Right kidney (tissue), 1 donor: ENCODE measurements at regions not wholly inside any gene's neighbourhood (a gene's known extent, or its start where the extent isn't known, plus 50 kb on each side); places are given as distances from the start of the nearest gene placed in this dataset.
"Not testable (repeated sequence)": the region's sequence is repeated elsewhere in the genome, so short reads cannot be mapped to it uniquely, and the experiment has no call there.

Source experiments
- DNase-seq: peaks from one replicate; pipeline ENCODE4 v3.0.0-alpha.2; 2016

- DNase-seq = no peak
Measured at GRCh38 chr3:124140746-124141145, 148.8 kb upstream of the ROPN1 start.

DNA sequence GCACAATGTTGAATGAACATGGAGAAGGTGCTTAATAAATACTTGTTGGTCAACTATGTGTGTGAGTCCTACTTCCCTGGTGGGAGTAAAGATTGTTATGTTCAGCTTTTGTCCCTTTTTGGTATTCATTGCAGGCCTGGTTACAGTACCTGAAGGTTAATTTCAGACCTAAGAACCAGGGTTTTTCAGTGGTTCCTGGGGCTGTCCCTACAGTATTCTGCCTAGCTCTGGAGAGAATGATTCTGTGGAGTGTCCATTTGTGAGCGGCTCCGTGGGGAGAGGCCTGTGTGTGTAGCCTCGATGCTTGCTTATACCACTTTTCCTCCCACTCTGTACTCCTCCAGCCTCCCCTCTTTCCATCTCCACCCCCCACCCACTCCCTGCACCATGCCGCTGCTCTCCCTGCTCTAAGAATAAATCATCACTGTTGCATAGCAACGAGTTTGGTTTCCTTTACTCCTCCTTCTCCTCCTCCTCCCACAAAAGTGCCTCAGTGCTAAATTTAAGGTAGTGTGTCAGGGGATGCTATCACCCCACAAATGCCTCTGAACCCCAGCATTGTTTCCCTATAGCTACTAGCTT, 150.6 kb upstream of the ROPN1 start:
- no peak for DNase-seq

DNA sequence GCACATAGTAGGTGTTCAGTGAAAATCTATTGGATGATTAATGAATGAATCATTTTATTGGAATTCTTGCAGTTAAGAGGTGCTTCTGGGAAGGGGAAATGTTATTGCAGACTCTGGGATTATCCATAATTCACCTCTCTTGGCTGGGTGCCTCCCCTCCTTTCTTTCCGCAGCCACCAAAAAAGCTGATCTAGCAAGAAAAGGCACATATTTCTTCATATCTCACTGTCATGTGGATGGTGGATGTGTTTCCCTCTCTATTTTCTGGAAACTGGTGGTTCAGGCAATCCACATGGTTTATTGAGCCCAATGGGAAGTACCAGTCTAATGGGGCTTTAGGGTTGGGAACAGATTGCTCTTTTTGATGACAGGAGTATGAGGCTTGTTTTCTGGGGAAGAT, 151.1 kb upstream of the ROPN1 start:
- DNase-seq = no peak

DNA sequence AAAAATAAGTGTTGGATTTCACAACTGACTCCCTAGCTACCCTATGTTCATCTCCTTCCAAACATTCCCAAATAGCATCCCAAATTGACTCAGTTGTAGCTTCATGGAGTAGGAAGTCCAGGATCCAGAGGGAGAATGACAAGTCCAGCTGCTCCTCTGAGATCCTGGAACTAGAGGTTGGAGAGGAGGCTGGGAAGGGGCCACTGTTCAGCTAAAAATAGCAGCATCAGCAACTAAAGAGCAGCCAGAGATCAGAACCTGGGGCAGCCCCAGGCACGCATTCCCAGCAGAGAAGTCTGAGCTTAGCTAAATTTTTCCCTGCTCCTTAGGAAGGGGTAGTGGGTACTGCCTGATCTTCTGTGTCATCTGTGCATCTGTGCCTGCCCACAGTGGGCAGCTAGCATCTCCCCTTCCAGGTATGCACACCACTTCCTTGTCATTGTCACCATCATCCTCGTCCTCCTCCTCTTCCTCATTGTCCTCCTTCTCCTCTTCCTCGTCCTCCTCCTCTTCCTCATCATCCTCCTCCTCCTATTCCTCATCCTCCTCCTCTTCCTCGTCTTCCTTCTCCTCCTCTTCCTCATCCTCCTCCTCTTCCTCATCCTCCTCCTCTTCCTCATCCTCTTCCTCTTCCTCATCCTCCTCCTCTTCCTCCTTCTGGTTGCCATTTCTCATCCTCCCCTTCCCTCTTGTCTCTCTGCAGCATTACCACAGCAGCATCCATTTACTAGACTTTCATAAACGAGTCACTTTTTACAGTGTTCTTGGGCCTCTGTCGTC, 152.3 kb upstream of the ROPN1 start:
- DNase-seq = no peak

GRCh38 chr3:124147429-124147828, 155.5 kb upstream of the ROPN1 start:
- no peak for DNase-seq

DNA sequence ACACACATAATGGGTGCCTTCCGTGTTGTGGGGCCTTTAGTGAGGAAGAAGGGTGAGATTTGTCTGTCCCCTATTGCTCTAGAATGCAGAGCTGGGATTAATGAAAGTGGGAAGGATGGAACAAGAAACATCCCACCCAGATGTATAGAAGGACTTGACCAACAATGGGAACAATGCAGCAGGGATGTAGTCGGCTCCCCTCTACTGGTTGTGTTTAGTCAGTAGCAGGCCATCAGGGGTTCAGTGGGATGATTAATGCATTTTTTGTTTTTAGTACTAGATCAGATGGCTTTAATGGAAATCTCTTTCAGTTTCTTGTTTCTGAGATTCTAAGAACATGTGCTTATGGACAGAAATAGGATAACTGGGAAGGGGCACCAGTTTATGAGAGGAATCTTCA, 156.0 kb upstream of the ROPN1 start:
- no peak for DNase-seq

DNA sequence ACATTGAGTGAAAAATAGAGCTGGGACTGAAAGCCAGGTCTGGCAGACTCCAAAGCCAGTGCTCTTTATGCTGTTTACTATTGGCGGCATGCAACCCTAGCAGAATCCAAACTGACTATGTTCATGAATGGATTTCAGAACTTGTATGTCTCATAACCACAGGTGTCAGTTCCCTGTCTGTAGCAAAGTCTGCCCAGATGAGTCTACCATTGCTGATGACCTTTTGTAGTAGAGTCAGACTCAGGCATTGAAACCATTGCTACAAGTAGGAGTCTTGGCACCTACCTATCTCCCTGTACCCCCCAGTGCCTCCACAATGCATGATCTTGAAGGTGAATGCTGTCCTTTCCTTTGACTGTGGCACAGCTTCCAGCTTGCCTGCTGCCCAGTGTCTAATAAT, 157.2 kb upstream of the ROPN1 start:
- no peak for DNase-seq

GRCh38 chr3:124149771-124150170, 157.8 kb upstream of the ROPN1 start:
- no peak for DNase-seq

DNA sequence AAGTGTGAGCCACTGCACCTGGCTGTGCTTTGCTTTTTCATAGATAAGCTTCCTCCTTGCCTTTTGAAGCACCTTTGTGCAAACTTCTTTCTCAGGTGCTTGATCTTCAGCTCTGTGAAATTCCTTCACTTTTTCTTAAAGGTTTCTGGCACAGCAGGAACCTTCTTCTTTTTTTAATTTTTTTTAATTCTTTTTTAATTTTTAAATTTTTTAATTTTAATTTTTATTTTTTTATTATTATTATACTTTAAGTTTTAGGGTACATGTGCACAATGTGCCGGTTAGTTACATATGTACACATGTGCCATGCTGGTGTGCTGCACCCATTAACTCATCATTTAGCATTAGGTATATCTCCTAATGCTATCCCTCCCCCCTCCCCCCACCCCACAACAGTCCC, 161.0 kb upstream of the ROPN1 start:
- not testable (repeated sequence) for DNase-seq

DNA sequence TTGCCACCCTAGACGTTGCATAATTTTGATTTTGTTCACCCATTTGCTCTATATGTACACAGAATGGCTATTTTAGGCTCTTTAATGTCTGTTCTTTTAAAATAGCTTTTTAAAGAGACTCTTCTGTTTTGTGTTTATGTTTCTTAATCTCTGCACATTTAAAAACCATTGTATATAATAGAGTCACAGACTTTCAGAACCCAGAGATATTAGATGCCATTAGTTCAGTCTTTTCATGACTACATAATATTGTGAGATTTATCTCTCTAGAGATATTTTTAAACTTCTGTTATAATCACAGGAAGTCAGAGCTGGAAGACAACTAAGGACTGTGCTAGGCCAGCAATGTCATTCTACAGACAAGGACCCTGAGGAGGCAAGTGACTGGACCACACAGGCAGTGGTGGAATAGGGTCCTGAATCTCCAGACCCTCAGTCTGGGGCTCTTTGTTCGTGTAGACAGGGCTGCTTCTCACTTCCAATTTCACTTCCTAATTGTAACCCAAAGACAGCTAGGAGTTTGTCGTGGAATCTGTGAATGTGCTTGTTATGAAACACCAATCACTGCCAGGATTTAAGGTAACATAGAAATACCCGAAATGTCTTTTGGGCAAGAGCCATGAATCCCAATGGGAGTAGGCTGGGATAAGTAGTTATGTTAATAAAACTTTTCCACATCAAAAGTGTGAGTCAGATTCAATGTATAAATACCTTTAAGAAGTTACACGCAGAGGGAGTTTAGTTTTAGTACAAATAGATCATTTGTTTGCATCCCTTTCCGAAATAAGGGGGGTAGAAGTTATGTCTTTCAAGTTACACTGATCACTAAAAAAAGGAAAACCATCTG, 165.2 kb upstream of the ROPN1 start:
- no peak for DNase-seq

DNA sequence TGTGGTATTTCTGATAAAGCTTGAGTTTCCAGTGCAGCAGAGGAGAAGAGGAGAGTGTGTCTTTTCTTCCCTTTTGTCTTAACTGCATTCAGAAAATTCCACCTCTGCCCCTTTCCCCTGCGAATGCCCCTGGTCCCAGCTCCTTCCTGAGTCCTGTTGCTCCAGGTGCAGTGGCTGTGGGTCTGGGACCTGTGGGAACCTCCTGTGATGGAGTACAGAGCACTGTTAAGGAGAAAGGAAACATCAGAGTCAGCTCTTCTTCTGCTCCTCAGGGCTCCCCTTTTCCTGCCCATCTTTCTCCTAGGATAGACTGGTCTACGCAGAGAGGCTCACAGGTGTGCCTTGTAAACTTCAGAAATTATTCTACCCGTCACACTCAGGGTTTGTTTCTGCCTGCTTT, 165.8 kb upstream of the ROPN1 start:
- no peak for DNase-seq

- DNase-seq = no peak
Measured at GRCh38 chr3:124158168-124158881, 166.4 kb upstream of the ROPN1 start.

GRCh38 chr3:124161448-124161847, 169.5 kb upstream of the ROPN1 start:
- no peak for DNase-seq

DNA sequence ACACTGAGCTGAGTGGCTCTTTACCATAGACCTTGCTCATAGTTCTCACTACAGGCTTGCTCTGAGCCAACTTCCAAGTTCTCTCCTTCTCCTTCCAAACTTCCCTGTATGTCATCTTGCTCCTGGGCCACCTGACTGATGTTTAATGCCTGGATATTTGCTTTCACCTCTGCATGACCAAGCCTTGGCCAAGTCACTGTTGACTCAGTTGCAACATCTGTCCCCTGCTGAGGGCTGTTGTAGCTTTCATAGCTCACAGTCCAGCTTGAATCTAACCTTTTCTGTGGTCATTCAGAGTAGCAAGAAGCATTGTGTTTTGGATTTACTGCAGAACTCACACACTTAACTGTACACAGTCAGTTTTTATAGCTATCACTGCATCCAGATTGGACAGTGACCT, 171.8 kb upstream of the ROPN1 start:
- DNase-seq = no peak

DNA sequence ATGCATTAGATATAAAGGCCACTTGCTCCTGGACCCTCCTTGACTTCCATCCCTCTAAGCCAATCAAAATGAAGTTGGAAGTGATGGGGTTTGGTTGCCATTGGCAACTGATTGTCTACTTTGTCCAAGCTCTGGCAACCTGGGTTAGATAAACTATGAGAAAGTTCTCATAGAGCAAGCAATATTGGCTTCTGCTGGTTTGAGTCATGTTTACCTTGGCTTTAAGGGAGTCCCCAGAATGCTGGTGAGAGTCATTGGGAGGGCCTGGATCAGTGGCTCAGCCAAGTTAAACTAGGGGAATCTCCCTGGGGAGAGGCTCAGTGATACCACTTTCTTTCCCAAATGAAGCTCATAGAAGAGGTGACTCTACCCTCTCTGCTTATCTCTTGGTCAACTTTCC, 176.3 kb upstream of the ROPN1 start:
- DNase-seq = no peak

GRCh38 chr3:124172283-124172682, 180.4 kb upstream of the ROPN1 start:
- peak; percentile 4 for DNase-seq

GRCh38 chr3:124172816-124173215, 180.9 kb upstream of the ROPN1 start:
- DNase-seq = no peak

- DNase-seq = peak; percentile 31
Measured at GRCh38 chr3:124174476-124174875, 182.6 kb upstream of the ROPN1 start.

DNA sequence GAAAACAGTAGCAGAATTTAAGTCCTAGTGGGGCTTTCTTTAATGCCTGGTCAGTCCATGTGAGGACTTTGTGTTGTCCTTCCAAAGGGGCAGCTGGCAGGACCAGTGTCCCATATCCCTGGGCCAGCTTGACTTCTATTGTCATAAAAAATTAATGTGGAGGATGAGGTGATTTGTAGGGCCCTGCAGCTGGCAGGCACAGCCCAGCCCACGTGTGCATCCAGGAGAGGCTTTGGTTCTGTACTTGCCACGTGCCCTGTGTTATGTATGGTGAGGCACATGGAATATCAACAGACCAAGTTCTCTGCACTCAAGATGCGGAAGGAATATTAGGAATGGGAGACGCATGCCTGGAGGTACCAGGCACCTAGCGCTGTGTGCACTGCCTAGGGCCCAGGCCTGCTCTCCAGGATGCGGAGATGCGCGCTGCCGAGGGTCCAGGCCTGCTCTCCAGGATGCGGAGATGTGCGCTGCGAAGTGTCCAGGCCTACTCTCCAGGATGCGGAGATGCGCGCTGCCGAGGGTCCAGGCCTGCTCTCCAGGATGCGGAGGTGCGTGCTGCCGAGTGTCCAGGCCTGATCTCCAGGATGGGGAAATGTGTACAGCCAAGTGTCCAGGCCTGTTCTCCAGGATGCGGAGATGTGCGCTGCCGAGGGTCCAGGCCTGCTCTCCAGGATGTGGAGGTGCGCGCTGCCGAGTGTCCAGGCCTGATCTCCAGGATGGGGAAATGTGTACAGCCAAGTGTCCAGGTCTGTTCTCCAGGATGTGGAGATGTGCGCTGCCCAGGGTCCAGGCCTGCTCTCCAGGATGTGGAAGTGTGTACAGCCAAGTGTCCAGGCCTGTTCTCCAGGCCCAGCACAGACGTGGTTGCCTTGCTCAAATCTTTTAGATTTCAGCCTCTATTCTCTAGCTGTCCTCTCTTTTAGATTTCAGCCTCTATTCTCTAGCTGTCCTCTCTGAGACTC, 183.3 kb upstream of the ROPN1 start:
- no peak for DNase-seq

DNA sequence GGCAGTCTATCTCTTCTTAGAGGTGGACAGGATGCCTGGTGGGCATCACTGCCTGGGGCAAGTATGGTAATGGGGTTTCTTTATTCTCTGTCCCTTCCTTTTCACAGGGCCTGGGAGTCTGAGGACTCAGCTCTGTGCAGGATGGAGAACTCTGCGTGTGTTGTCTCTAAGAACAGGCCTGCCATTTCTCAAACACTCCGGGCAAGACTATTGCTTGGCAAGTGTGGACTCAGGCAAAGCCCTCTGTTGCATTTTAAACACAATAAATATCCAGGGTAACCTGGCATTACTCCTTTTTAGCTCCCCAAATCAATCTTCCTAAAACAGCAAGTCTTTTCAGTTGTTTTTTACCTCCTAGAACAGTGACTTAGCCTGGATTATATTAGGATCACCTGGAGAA, 185.1 kb upstream of the ROPN1 start:
- DNase-seq = no peak

- no peak for DNase-seq
Measured at GRCh38 chr3:124178531-124178930, 186.6 kb upstream of the ROPN1 start.

GRCh38 chr3:124200407-124200806, 208.5 kb upstream of the ROPN1 start:
- DNase-seq = no peak
